HEK293T (cell line): ENCODE measurements at regions not wholly inside any gene's neighbourhood (a gene's known extent, or its start where the extent isn't known, plus 50 kb on each side); places are given as distances from the start of the nearest gene placed in this dataset.

Source experiments
- CTCF ChIA-PET: fragments of 350-600 bp; formaldehyde crosslinking; extraction: SDS; loops from one replicate; lab custom pipeline; 2021; ENCODE audit warnings: antibody characterized with exemption, inconsistent platforms; lab: Yijun Ruan, JAX
- POLR2A ChIA-PET: fragments of 350-600 bp; formaldehyde crosslinking; extraction: SDS; loops from one replicate; lab custom pipeline; 2020; ENCODE audit warnings: antibody characterized with exemption, inconsistent platforms; lab: Yijun Ruan, JAX
- DNase-seq: peaks from one replicate; pipeline ENCODE4 v3.0.0; 2012; ENCODE audit warnings: mixed read lengths; ENCODE audit errors: extremely low spot score
- ARNT ChIP-seq: fragments of 450-650 bp; IDR thresholded peaks from 2 replicates; pipeline ENCODE4 v1.6.1; 2017; ENCODE audit warnings: mild to moderate bottlenecking
- BHLHE40 ChIP-seq: fragments of 450-650 bp; IDR thresholded peaks from 2 replicates; pipeline ENCODE4 v1.6.1; 2016; ENCODE audit warnings: mild to moderate bottlenecking, moderate library complexity, borderline replicate concordance
- CTBP1 ChIP-seq: fragments of 450-650 bp; IDR thresholded peaks from 2 replicates; pipeline ENCODE4 v1.6.1; 2016; ENCODE audit warnings: borderline replicate concordance
- ELF4 ChIP-seq: fragments of 450-650 bp; IDR thresholded peaks from 2 replicates; pipeline ENCODE4 v1.6.1; 2017; ENCODE audit warnings: antibody characterized with exemption
- FOXA1 ChIP-seq: fragments of 450-650 bp; IDR thresholded peaks from 2 replicates; pipeline ENCODE4 v1.6.1; 2016; ENCODE audit warnings: mild to moderate bottlenecking
- FOXK2 ChIP-seq: fragments of 450-650 bp; IDR thresholded peaks from 2 replicates; pipeline ENCODE4 v1.6.1; 2016; ENCODE audit warnings: mild to moderate bottlenecking
- FOXM1 ChIP-seq: fragments of 450-650 bp; IDR thresholded peaks from 2 replicates; pipeline ENCODE4 v1.6.1; 2017; ENCODE audit warnings: mild to moderate bottlenecking, borderline replicate concordance
- HDGF ChIP-seq: fragments of 450-650 bp; IDR thresholded peaks from 2 replicates; pipeline ENCODE4 v1.6.1; 2017; ENCODE audit warnings: antibody characterized with exemption, borderline replicate concordance
- L3MBTL2 ChIP-seq: fragments of 450-650 bp; conservative IDR thresholded peaks from 2 replicates; pipeline ENCODE4 v1.6.1; 2016; ENCODE audit warnings: mild to moderate bottlenecking
- LEF1 ChIP-seq: fragments of 450-650 bp; IDR thresholded peaks from 2 replicates; pipeline ENCODE4 v1.6.1; 2017; ENCODE audit warnings: mild to moderate bottlenecking, borderline replicate concordance
- NFRKB ChIP-seq: fragments of 450-650 bp; IDR thresholded peaks from 2 replicates; pipeline ENCODE4 v1.6.1; 2016; ENCODE audit warnings: mild to moderate bottlenecking, moderate library complexity
- SP1 ChIP-seq: fragments of 450-650 bp; IDR thresholded peaks from 2 replicates; pipeline ENCODE4 v1.6.1; 2017
- SUZ12 ChIP-seq: fragments of 450-650 bp; IDR thresholded peaks from 2 replicates; pipeline ENCODE4 v1.6.1; 2016; ENCODE audit warnings: mild to moderate bottlenecking
- TARDBP ChIP-seq: fragments of 450-650 bp; IDR thresholded peaks from 2 replicates; pipeline ENCODE4 v1.6.1; 2016
- ZNF384 ChIP-seq: fragments of 450-650 bp; IDR thresholded peaks from 2 replicates; pipeline ENCODE4 v1.6.1; 2016
- TF ChIP-seq, protein P1 (sequence below): fragments of 450-650 bp; IDR thresholded peaks from 2 replicates; pipeline ENCODE4 v1.6.1; 2016

DNA sequence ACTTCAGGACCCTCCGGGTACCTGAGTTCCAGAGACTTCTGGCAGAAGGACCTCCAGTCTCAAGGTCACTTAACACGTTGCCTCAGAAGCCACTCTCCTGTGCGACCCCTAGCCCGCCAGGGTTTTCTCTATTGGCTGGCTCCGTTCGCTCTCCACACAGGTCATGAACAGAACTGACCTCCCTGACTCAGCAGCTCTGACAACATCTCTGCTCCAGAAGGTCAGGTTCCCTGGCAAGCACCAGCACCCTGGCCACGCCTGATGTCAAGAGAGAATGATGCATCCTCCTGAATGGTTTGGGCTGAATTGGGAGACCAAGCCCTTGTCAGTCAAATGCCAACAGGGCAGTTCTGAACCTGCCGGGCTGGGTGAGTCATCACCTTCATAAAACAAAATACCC lies 84.3 kb upstream of the TMEM45B start:
- POLR2A ChIA-PET, result no interaction called here
- TF ChIP-seq SUZ12, result no peak
- no peak for TF ChIP-seq NFRKB
- TF ChIP-seq HDGF, result no peak
- no peak for TF ChIP-seq L3MBTL2
- no peak for TF ChIP-seq LEF1
- no peak for TF ChIP-seq ELF4
- CTCF ChIA-PET, result no interaction called here
- no peak for DNase-seq

DNA sequence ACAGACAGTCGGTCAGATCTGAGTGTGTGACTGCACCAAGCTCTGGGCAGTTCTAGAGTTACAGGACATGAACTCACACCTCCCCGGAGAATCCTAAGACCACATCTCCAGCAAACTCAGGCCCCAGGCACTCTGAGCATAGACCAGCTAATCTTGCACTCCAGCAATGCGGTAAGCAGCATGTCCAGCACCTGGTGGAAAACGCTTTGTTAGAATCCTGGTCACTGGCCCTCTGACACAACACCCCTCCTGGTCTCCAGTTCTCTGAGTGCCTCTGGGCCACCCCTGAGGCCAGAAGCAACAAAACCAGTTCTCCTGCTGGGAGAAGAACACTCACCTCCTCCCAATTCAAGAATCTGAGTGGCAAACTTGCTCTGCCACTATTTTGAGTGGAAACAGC lies 82.7 kb upstream of the TMEM45B start:
- TF ChIP-seq, protein P1, sequence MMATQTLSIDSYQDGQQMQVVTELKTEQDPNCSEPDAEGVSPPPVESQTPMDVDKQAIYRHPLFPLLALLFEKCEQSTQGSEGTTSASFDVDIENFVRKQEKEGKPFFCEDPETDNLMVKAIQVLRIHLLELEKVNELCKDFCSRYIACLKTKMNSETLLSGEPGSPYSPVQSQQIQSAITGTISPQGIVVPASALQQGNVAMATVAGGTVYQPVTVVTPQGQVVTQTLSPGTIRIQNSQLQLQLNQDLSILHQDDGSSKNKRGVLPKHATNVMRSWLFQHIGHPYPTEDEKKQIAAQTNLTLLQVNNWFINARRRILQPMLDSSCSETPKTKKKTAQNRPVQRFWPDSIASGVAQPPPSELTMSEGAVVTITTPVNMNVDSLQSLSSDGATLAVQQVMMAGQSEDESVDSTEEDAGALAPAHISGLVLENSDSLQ, result no peak
- TF ChIP-seq ZNF384 (no peak), LEF1 (no peak), SP1 (no peak), CTBP1 (no peak)
- POLR2A ChIA-PET, result no interaction called here
- CTCF ChIA-PET, result no interaction called here
- DNase-seq, result no peak

DNA sequence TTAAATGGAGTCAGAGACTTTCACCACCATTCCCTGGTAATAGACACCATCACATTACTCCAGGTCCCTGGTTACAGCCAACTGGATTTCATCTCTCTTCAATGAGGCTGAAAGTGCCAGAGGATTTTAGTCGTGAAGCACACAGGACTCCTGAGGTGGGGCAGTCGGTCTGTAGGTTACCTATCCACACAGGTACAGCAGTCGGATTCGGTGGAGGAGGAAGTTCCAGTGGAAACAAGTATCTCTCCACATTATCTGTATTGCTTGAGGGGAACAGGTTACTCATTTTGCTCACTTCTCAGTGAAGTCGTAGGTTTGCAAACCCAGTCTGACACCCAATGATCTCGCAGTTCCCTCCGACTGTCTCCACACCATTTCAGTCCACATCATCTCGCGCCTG lies 82.3 kb upstream of the TMEM45B start:
- no peak for DNase-seq
- ChIA-PET CTCF (no interaction called here), POLR2A (no interaction called here)
- TF ChIP-seq SUZ12 (no peak), FOXK2 (no peak), L3MBTL2 (no peak), TARDBP (no peak), FOXA1 (no peak), CTBP1 (no peak)

DNA sequence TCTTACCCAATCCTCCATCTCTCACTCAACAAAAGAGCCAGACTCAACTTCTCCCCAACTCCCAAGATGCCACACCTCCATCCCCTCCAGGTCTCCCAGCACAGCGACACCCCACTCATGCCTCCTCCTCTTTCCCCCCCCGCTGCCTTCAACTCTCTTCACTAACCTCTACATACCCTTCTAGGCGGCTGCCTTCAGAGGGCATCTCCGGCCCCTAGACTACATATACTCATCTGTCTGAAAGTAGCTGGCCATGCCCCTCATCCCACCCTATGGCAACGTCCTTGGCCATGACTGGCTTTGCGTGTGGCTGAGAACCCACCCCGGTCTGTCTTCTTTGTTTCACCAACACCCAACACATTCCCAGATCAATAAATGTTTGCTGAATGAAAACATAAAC lies 81.7 kb upstream of the TMEM45B start:
- POLR2A ChIA-PET, result no interaction called here
- CTCF ChIA-PET, result no interaction called here
- TF ChIP-seq FOXK2, result no peak
- TF ChIP-seq TARDBP, result no peak
- no peak for TF ChIP-seq FOXA1
- no peak for TF ChIP-seq L3MBTL2
- no peak for TF ChIP-seq SP1
- DNase-seq, result no peak

DNA sequence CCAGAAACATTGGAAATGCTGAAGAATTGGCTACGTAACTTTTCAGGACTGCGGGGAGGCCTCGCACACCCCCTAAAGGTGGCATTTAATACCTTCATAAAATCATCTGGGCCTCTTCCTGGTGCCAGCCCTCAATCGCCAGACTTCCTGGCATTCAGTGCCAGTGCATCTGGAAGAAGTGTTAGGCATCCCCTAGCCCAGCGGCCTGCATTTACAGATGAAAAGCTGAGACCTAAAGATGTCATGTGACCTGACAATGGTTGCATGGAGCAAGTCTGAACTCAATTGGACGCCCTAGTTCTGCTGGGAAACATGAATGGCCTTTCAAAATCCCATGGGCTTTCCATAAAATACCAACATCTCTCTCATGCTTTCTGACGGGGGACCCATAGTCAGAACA lies 81.0 kb upstream of the TMEM45B start:
- POLR2A ChIA-PET, result no interaction called here
- CTCF ChIA-PET, result no interaction called here
- TF ChIP-seq HDGF (no peak), FOXM1 (no peak), NFRKB (no peak), FOXA1 (no peak), CTBP1 (no peak), L3MBTL2 (no peak), SP1 (no peak), ELF4 (no peak), ARNT (no peak), SUZ12 (no peak), LEF1 (no peak), BHLHE40 (no peak), ZNF384 (no peak)
- no peak for DNase-seq

DNA sequence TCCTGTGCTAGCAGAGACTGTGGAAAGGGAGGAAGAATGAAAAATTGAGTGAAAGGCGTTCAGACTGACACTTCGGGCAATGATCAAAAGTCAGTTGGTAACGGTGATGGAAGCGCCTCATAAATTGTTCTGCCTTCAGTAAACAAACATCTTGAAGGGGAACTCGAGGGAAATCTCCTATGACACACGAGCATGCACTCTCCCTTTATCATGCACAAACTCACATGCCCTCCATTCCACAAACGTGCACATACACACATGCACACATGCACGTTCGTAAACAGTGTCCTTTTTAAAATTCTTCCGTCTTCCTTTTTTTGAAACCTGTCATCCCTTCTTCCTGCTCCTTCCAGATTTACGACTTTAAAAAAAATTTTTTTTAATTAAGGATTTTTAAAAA lies 77.8 kb upstream of the TMEM45B start:
- CTCF ChIA-PET, result interaction anchor here (0.6 kb wide), 1 partner anchor 410 kb away, joined by 3 read pairs; no protein-coding TSS in a partner anchor
- POLR2A ChIA-PET, result no interaction called here
- no peak for DNase-seq
- no peak for TF ChIP-seq L3MBTL2
- no peak for TF ChIP-seq BHLHE40
- no peak for TF ChIP-seq FOXA1
- TF ChIP-seq CTBP1, result no peak
- TF ChIP-seq ARNT, result no peak
- TF ChIP-seq SUZ12, result no peak
- no peak for TF ChIP-seq ELF4
- TF ChIP-seq TARDBP, result no peak
- no peak for TF ChIP-seq FOXM1
- no peak for TF ChIP-seq SP1
- TF ChIP-seq ZNF384, result no peak
- no peak for TF ChIP-seq LEF1
- no peak for TF ChIP-seq FOXK2
- TF ChIP-seq, protein P1, result no peak
- TF ChIP-seq NFRKB, result no peak
- no peak for TF ChIP-seq HDGF

DNA sequence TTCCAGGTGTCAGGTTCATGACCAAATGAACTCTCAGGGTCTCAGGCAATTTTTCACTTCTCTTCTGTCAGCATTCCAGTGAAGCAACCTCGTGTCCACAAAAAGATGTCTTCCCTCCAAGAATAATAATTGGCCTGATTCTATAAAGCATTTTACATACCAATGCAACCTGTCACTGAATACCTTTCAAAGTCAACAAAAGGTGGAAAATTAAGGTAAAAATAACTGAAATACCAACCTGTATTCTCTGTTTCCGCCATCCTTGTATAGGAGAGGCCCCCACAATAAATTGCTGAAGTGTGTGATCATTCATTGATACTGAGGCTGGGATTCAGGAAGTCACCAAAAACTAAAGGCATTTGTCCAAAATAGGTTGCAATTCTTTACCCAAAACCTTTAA lies 77.4 kb upstream of the TMEM45B start:
- no peak for TF ChIP-seq ZNF384
- no peak for TF ChIP-seq FOXM1
- TF ChIP-seq HDGF, result no peak
- TF ChIP-seq, protein P1, result no peak
- no peak for TF ChIP-seq FOXK2
- TF ChIP-seq FOXA1, result no peak
- TF ChIP-seq LEF1, result no peak
- TF ChIP-seq ARNT, result no peak
- TF ChIP-seq TARDBP, result no peak
- no peak for TF ChIP-seq SP1
- no peak for TF ChIP-seq NFRKB
- no peak for TF ChIP-seq SUZ12
- no peak for TF ChIP-seq L3MBTL2
- TF ChIP-seq BHLHE40, result no peak
- ChIA-PET POLR2A (no interaction called here), CTCF (interaction anchor here (0.6 to 1.0 kb wide), 2 partner anchors 371 to 410 kb away, joined by 3 read pairs; no protein-coding TSS in a partner anchor)
- no peak for DNase-seq
